GM19397 (cell line): ENCODE measurements at regions not wholly inside any gene's neighbourhood (a gene's known extent, or its start where the extent isn't known, plus 50 kb on each side); places are given as distances from the start of the nearest gene placed in this dataset.
"Not testable (repeated sequence)": the region's sequence is repeated elsewhere in the genome, so short reads cannot be mapped to it uniquely, and the experiment has no call there.

ENCODE experiments used
- ATAC-seq: cut with Tn5 transposase; IDR thresholded peaks from one replicate; pipeline ENCODE4 v1.9.1; 2021; ENCODE audit warnings: mild to moderate bottlenecking, moderate library complexity; ENCODE audit not compliant: unreplicated experiment

DNA sequence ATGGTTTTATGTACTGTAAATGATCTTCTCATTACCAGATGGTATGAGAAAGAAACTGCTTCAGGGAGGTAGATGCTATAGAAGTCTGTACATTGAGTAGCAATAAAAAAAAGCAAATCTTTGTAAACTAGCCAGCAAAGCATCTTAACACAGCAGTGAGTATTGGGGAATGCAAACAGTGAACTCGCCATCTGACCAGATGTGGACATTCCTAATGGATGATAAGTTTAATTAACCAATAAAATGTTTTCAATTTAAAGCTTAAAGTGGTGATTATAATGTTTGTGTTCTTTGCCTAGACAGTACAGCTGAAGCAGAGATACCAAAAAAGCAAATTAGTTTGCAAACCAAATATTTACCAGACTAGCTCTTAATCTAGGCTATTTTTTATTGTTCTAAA, 1144.2 kb downstream of the FAT4 start:
- ATAC-seq = no peak

DNA sequence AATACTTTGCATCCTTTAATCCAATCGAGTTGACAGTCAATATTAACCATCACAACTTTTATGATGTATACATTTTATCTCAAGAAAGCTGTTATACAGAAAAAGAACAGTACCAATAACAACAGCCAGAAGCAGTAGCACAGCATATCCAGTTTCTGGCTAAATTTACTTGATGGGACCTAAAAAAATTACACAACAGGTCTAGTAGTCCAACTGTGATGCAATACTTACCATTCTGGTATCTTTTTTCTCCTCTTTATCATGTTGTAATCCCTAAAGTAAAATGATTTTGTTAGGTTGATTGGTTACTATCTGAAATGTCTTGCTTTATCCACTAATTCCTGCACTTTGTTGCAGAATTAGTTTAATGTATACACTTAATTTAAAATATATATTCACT, 1150.6 kb downstream of the FAT4 start:
- no peak for ATAC-seq

DNA sequence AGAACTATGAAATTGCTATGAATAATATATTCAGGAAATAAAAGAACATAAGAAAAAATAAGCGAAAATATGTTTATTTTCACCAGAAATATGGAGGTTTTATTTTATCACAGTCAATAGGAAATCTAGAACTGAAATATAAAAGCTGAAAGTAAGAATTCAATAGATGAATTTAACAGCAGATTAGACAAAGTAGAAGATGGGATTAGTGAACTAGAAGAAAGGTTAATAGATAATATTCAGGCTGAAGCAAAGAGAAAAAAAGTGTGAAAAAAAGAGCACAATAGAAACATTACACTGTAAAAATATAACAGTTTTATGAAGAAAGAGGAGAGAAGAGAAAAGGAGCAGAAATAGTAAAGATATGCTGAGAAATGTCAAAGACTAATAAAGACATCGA, 1152.1 kb downstream of the FAT4 start:
- ATAC-seq = no peak

DNA sequence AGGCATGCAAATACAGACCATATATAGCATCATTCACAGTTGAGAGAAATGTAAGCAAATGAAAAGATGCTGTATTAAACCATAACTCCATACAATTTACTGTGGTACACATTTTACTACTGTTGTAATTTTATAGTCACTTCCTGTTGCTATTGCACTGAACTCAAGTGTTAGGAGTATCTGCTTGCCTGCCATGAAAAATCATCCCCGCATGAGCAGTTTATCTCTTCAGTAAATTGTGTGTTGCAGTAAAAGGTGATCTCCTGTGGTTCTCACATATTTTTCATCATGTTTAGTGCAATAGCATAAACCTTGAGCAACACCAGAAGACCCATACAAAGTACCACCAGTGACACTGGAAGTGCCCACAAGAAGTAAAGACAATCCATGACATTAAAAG, 1153.4 kb downstream of the FAT4 start:
- no peak for ATAC-seq

DNA sequence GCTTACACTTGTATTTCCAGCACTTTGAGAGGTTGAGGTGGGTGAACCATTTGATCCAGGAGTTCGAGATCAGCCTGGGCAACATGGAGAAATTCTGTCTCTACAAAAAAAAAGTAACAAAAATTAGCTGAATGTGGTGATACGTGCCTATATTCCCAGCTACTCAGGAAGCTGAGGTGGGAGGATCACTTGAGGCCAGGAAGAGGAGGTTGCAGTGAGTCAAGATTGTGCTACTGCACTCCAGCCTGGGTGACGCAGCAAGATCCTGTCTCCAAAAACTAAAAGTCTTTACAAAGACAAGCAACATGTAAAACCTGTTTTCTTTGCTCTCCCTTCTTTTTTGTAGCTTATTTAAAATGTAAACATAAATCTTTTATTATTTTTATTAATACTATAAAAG, 1156.1 kb downstream of the FAT4 start:
- no peak for ATAC-seq

DNA sequence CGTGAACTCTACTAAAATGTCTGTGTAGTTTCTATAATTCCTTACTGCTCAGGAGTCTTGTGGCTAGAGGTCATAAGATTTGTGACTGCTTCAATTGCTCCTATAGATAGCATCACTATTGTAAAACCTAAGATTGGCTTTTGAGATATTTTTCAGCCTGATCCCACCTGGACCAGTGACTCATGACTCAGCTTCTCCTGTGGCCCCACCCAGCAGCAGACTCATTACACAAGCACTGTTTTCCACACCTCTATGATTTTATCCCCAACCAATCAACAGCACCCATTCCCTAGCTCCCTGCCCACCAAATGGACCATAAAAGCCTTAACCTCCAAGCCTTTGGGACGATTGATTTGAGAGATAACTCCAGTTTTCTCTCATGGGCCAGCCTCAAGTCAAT, 1157.0 kb upstream of the INTU start:
- ATAC-seq = no peak

DNA sequence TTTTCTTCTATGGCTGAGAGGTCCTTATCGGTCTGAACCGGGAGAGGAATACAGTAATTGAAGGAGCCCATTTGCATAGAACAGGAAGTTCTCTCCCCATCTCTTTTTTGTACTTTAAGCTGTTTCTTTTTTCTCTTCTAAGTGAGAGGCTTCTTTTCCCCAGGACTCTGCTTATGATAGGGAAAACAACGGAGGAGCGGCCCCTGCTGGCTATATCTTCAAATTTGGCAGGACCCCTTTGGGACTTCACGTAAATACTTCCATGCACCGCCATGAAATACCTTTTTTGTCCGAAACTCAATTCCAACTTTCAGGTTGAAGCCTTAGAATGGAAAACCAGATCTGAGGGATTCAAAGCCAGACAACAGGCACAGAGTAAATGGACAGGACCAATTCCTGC, 1153.0 kb upstream of the INTU start:
- no peak for ATAC-seq

DNA sequence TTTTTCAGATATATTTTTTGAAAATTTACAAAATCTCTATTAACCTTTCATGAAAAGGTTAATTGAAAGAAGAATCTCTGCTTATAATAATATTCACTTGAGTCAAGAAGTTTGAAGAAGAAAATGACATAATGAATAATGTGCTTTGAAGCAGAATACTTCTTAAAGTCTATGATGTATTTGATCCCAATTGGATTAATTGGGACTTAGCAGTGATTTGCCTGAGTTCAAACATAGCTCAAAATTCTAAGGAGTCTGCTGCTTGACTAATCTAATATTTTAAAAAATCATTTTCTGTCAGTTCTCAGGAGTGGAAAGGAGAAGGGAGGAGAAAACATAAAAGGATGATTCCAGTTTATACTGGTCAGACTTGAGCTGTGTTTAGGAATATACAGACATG, 1150.4 kb upstream of the INTU start:
- no peak for ATAC-seq

DNA sequence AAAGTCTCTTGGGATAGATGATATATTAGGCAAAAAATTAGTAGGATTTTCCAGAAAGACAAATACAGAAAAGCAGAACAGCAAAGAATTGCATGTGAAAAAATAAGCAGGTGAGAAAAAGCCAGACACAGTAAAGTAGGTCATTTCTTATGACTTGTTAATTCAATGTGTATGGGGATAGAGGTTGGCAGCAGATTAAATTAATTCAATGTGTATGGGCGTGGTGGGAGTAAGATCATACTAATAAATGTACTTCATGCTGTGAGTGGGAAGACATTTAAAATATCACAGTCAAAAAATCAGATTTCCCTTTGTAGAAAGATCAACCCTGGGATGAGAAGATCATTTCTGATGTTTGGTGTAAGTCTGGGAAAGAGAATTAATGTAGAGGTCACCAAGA, 1146.4 kb upstream of the INTU start:
- ATAC-seq = no peak

DNA sequence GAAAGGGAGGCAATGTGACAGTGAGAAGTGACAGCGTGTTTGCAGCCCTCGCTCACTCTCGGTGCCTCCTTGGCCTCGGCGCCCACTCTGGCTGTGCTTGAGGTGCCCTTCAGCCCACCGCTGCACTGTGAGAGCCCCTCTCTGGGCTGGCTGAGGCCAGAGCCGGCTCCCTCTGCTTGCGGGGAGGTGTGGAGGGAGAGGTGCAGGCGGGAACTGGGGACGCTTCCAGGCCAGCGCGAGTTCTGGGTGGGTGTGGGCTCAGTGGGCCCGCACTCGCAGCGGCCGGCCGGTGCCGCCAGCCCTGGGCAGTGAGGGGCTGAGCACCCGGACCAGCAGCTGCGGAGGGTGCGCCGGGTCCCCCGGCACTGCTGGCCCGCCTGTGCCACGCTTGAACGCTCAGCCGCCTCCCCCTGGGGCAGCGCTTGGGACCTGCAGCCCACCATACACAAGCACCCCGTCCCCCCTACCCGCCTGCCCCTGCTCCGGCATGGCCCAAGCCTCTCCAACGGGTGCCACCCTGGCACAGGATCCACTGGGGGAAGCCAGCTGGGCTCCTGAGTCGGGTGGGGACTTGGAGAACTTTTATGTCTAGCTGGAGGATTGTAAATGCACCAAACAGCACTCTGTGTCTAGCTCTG, 1142.8 kb upstream of the INTU start:
- no peak for ATAC-seq

DNA sequence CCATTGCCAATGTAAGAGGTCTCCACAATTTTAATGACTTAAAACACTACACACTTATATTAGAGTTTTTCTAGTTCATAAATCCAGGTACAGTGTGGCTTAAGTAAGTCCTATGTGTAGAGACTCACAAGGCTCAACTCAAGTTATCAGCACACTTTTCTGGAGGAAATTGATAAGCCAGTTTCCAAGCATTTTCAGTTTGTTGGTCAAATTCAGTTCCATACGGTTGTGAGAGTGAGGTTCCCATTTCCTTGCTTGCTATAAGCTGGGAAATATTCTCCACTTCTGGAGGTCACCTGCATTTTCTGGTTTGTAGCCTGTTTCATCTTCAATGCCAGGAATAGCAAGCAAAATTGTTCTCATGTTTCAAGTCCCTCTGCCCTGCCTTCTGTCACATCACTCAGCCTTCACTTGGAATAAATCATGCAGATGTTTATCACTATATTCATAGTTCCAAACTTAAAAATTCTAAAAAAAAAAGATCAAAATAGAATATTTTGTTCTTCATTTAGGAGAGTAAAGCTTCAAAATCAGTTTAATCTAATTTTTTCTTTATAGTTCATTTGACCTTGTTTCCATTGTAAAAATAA, 1137.5 kb upstream of the INTU start:
- no peak for ATAC-seq

DNA sequence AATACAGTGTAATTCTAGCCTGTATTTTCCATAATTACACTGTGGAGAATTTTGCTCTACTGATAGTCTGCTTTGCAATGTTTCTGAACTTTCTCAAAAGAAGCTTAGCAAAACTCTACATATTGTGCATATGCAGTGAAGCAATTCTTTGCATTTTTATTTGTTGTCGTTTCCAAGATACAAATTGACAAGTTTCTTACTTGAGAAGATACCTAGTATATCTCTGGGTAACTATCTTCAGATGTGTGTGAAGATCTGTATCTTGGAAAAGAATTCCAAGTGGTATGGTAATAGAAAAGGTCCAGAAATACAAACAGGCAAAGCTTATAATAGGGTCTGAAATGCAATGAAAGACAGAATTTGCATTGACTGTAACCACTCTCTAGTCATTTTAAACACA, 1119.8 kb upstream of the INTU start:
- ATAC-seq = no peak

DNA sequence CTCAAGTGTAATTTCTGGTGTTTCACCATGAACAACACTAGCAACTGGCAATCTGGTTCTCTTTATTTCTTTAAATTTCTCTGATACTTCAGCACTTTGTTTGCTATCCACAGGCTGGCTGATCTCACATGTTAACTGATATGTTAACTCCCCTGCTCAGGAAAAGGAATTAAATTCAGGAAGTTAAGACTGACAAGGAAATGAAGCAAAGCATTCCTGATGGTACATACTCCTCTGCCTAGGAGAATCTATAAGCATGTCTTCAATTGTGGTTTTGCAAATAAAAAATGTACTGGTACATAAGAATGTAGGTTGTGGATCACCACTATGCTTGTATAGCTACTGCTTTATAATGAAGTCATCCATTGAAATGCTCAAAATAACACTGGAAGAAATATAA, 1119.2 kb upstream of the INTU start:
- no peak for ATAC-seq

DNA sequence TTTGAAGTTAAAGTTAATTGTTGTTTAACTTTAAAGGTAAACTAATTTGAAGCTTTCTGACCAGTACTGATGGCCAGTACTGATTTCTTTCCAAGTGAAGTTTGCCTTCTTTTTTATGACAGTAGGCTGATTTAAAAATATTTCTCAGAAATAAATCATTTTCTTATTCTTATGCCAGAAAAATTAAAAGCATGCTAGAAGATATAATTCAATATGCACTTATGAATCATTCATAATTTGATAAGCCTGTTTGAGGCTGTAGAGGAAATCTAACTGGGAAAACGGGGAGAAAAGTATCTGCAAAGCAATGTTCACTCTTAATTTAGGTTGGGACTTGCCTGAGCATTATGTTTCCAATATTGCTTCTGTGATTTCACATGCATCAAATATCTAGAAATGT, 1112.0 kb upstream of the INTU start:
- no peak for ATAC-seq

DNA sequence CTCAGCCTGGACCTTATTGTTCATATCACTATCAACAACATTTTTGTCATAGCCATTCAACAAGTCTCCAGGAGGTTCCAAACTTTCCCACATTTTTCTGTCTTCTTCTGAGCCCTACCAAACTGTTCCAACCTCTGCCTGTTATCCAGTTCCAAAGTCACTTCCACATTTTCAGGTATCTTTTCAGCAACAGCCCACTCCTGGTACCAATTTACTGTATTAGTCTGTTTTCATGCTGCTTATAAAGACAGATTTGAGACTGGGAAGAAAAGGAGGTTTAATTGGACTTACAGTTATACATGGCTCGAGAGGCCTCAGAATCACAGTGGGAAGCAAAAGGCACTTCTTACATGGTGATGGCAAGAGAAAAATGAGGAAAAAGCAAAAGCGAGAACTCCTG, 1107.4 kb upstream of the INTU start:
- not testable (repeated sequence) for ATAC-seq

DNA sequence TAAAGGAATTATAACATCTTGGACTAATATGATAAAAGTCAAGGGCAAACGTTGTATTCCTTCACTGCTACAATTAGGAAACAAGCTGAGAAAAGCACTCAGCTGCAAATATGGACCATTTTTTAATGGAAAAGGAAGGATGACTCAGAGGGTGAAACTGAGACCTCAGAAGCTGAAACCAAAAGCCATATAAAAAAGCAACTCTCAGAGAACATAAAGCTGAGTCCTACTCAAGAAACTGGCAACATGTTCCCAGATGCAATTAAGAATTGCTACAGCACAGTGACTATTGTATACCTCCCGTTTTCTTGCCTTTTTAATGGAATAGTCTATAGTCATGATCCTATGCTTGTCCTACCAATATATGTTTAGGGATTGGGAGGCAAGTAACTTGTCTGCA, 1106.4 kb upstream of the INTU start:
- no peak for ATAC-seq

DNA sequence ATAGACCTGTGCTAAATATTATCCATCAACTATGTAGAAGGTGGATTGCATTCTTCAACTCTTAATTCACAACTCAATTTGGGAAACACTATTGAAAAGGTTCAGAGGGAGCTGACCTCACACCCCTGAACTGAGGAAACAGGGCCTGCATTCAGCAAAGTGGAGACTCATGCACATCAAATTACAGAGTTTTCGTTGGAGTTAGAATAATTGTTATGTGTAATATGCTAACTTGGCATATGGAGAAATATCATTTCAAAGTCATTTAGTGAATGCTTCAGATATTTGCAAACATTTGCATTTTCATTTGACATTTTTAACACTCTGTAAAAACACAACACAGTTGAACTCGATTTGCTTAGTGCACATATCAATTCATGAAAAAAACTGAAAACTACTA, 1102.8 kb upstream of the INTU start:
- no peak for ATAC-seq

DNA sequence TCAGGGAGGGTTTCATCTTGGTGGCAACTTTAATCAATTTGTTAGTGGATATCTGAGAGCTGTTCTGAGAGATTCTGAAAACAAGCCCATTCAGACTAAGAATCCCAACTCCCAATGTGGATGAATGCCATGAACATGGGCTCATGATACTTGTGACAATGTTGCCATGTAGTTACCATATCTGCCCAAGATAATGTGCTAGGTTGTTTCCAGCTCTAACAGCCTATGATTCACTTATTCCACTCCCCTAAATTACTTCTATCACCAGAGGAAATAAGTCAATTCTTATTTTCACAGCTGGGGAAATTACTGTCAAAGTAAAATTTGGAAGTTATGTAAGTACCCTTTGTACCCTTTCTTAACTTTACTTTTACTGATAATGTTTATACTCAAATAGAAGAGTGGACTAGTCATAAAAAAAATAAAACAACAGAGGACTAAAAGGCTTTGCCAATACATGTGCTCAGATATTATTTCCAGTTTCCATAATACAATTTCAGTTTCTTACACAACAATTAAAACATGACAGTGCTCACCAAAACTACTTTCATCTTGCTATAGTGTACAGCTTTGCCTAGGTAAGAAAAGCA, 1101.7 kb upstream of the INTU start:
- ATAC-seq = no peak

DNA sequence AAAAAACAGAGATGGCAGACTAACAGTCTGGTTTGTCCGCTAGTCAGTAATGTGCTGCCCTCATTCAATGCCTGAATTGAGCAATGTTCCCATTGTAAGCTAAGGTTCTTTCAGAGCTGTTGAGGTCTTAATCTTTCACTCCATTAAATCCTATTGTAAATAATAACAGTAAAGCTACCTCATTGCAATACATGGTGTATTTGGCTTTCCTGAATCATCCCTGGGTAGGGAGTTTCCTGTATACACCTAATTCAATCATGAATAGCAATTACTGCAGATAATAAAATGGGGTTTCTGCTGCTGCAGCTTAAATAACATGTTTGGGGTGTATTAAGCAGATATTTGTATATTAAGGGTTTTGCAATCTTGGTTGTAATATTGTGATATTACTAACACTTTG, 1100.2 kb upstream of the INTU start:
- no peak for ATAC-seq

DNA sequence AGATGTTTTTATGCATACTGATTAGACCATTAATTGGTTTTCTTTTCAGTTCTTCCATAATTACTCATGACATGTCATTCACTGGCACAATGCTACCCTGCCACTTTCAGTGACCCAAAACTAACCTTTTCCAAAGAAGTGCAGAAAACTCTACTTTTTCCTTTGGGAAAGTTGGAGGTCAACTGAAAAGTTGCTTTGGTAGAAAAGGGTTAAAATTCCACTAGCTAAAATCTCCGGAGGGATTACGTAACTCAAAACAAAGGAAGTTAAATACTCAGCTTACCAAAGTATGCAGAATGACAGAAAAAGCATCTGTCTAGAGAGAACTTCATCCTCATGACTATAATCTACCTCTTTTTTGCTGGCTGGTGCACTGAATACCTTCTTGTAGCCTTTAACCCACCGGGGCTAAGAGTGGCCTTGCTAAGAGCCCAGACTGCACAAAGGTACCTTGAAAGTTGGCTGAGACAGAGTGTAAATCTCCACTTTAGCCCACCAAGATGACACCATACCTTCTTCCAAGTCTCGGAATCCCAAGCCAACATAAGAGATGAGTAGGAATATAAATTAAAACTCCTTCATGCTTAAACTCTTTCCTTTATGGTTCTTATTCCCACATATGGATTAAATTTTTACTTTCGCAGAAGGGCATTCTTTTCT, 1099.5 kb upstream of the INTU start:
- ATAC-seq = no peak

DNA sequence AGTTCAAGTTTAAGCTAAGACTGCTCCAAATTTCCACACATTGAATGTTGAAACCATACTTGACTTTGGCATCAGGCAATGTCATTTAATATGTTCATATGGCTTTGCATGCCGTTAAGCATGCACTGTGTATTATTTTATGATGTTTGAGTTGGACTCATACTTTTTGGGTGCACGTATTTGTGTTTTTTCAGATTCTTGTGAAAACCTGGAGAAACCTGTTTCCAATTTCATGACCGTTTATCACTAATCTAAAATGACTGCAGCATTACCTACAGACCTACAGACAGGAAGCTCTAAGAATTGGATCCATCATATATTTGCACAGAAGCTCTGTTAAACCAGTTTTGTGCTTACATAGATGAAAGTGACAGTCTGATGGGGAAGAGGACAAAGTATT, 1093.0 kb upstream of the INTU start:
- ATAC-seq = no peak

DNA sequence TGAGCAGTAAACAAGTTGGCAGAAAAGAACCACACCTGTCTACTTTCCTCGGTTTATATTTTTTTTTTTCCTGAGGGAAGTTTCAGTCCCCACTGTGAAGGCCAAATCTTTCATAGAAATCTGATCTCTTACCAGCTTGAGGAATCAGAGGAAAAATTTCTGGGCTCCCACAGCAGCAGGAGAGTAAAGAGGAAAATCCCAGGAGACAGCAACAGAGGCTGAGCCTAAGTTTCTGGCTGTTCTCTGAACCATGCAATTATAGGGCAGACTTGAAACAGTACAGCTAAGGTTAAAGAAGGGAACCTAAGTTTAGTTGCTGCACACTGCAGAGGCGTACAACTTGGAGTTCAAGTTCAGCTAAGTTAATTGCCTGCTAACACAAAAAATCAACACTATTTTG, 1090.9 kb upstream of the INTU start:
- ATAC-seq = no peak
